K562 (cell line): ENCODE measurements at regions not wholly inside any gene's neighbourhood (a gene's known extent, or its start where the extent isn't known, plus 50 kb on each side); places are given as distances from the start of the nearest gene placed in this dataset.

Experiments
- ATAC-seq: fragments of 200-7000 bp; cut with Tn5 transposase; 3 replicates; pipeline ENCODE4 v1.9.1; 2020; ENCODE audit warnings: moderate library complexity
- BruUV-seq: library from RNA; stranded (reverse); fragments of 400-500 nt; replicated peaks from 2 replicates; lab custom pipeline; 2021; lab: Mats Ljungman, UMichigan
- CTCF ChIA-PET: fragments of 300-600 bp; formaldehyde crosslinking; extraction: SDS; loops from one replicate; lab custom pipeline; 2021; ENCODE audit warnings: low intra/inter-chr PET ratio; lab: Yijun Ruan, JAX
- POLR2A ChIA-PET: fragments of 300-600, 350-650 bp; sonication (Branson Sonifier 250); formaldehyde crosslinking; extraction: SDS; loops from one replicate; lab custom pipeline; 2021; ENCODE audit warnings: antibody characterized with exemption, inconsistent platforms; lab: Yijun Ruan, JAX
- DNase-seq, 4 experiments: peaks; one replicate each; pipeline versions ENCODE4 v3.0.0 to v3.0.0-alpha.2; 2011 to 2018; ENCODE audit warnings: low spot score in 3 of 4, mixed read lengths in 3 of 4; ENCODE audit errors: extremely low read depth in 1 of 4
- FAIRE-seq: peaks from 2 replicates; lab custom pipeline; 2011; peaks lifted over from hg19 to GRCh38; lab: Jason Lieb, UNC
- H2AFZ ChIP-seq: 2 replicates; pipeline ENCODE4 v1.6.0; 2011; ENCODE audit warnings: low read depth, low read length, control low read depth, inconsistent platforms
- H3K27ac ChIP-seq: fragments of 200-600 bp; 3 replicates; pipeline ENCODE4 v1.8.0; 2011; ENCODE audit warnings: low read depth, mild to moderate bottlenecking, control low read depth, inconsistent platforms, low read length, moderate library complexity, mixed read lengths; ENCODE audit errors: extremely low read depth
- H3K27me3 ChIP-seq, 2 experiments: fragments of 300-600 bp in 1 of 2; 2 replicates in 1 of 2; 3 replicates in 1 of 2; pipeline versions ENCODE4 v1.6.0 to v1.8.0; 2011; ENCODE audit warnings: inconsistent platforms in 2 of 2, low read length in 2 of 2, mild to moderate bottlenecking in 1 of 2, mixed read lengths in 1 of 2, moderate library complexity in 1 of 2; ENCODE audit not compliant: control insufficient read depth in 2 of 2, insufficient read depth in 2 of 2
- H3K36me3 ChIP-seq: fragments of 300-600 bp; 3 replicates; pipeline ENCODE4 v1.8.0; 2011; ENCODE audit warnings: mild to moderate bottlenecking, low read length, inconsistent platforms; ENCODE audit not compliant: control insufficient read depth, insufficient read depth
- H3K4me1 ChIP-seq, 2 experiments: fragments of 200-600 bp in 1 of 2; replicated peaks in 1 of 2; 2 replicates in 1 of 2; 3 replicates in 1 of 2; pipeline versions ENCODE4 v1.5.1 to v1.8.0; 2011; ENCODE audit warnings: inconsistent platforms in 2 of 2, low read length in 2 of 2, mild to moderate bottlenecking in 1 of 2, mixed read lengths in 1 of 2, moderate library complexity in 1 of 2; ENCODE audit not compliant: control insufficient read depth in 2 of 2, insufficient read depth in 2 of 2
- H3K4me2 ChIP-seq: 2 replicates; pipeline ENCODE4 v1.6.1; 2011; ENCODE audit warnings: low read length, control low read depth, inconsistent platforms, mixed read lengths; ENCODE audit not compliant: insufficient read depth
- H3K4me3 ChIP-seq: fragments of 200-600 bp; sonication (generic), shearing (Covaris generic); 2 replicates; pipeline ENCODE4 v1.5.1; 2016; ENCODE audit warnings: control low read depth, inconsistent platforms
- H3K79me2 ChIP-seq: fragments of 200-600 bp; 3 replicates; pipeline ENCODE4 v1.8.0; 2011; ENCODE audit warnings: low read length, inconsistent platforms; ENCODE audit not compliant: control insufficient read depth, insufficient read depth
- H3K9ac ChIP-seq, 2 experiments: 2 replicates each; pipeline versions ENCODE4 v1.6.0 to v1.6.1; 2011; ENCODE audit warnings: low read depth in 2 of 2, low read length in 2 of 2, control low read depth in 1 of 2, inconsistent platforms in 1 of 2, mild to moderate bottlenecking in 1 of 2, mixed read lengths in 1 of 2; ENCODE audit not compliant: insufficient read depth in 1 of 2
- H3K9me1 ChIP-seq: one replicate; pipeline ENCODE4 v1.6.0; 2011; ENCODE audit warnings: inconsistent platforms, mild to moderate bottlenecking, low read length, moderate library complexity; ENCODE audit not compliant: control insufficient read depth, insufficient read depth
- H3K9me3 ChIP-seq: replicated peaks from 2 replicates; pipeline ENCODE4 v1.5.1; 2011; ENCODE audit warnings: low read depth, low read length, inconsistent platforms; ENCODE audit not compliant: control insufficient read depth, insufficient read depth
- H4K20me1 ChIP-seq: replicated peaks from 2 replicates; pipeline ENCODE4 v1.6.1; 2011; ENCODE audit warnings: low read length, inconsistent platforms, mixed read lengths; ENCODE audit not compliant: control insufficient read depth, insufficient read depth
- C11orf30 ChIP-seq: fragments of 450-650 bp; IDR thresholded peaks from 2 replicates; pipeline ENCODE4 v1.6.1; 2016; ENCODE audit warnings: low read depth, mild to moderate bottlenecking
- CREB5 ChIP-seq: fragments of 250-450 bp; sonication (Bioruptor Pico); IDR thresholded peaks from 2 replicates; pipeline ENCODE4 v1.5.0; 2020; ENCODE audit warnings: mild to moderate bottlenecking
- ERF ChIP-seq: fragments of 450-650 bp; formaldehyde crosslinking; IDR thresholded peaks from 2 replicates; pipeline ENCODE4 v1.4.0; 2020; ENCODE audit warnings: mild to moderate bottlenecking, mixed read lengths
- ETV1 ChIP-seq: fragments of 450-650 bp; conservative IDR thresholded peaks from 2 replicates; pipeline ENCODE4 v1.6.1; 2016; ENCODE audit warnings: missing genetic modification characterization, control low read depth, low read depth, missing compliant biosample characterization
- FOXJ2 ChIP-seq: fragments of 200-800 bp; sonication (Bioruptor generic); IDR thresholded peaks from 2 replicates; pipeline ENCODE4 v1.6.1; 2016; ENCODE audit warnings: missing genetic modification characterization, missing compliant biosample characterization
- GTF2B ChIP-seq: IDR thresholded peaks from 2 replicates; pipeline ENCODE4 v1.6.1; 2011; ENCODE audit not compliant: insufficient read length; ENCODE audit errors: extremely low read depth
- GTF3C2 ChIP-seq: IDR thresholded peaks from 3 replicates; pipeline ENCODE4 v1.6.1; 2011; ENCODE audit warnings: borderline replicate concordance, mild to moderate bottlenecking, moderate library complexity; ENCODE audit not compliant: insufficient read length; ENCODE audit errors: extremely low read depth
- JUNB ChIP-seq: fragments of 450-650 bp; formaldehyde crosslinking; conservative IDR thresholded peaks from 2 replicates; pipeline ENCODE4 v1.4.0; 2020; ENCODE audit warnings: mild to moderate bottlenecking
- PATZ1 ChIP-seq: fragments of 250-450 bp; sonication (Bioruptor Pico); IDR thresholded peaks from 2 replicates; pipeline ENCODE4 v1.5.0; 2020; ENCODE audit warnings: mild to moderate bottlenecking, borderline replicate concordance
- POLR2G ChIP-seq: fragments of 200-400 bp; formaldehyde crosslinking; IDR thresholded peaks from 2 replicates; pipeline ENCODE4 v1.6.1; 2017; ENCODE audit warnings: low read depth, mild to moderate bottlenecking, antibody characterized with exemption, low read length, moderate library complexity
- SNIP1 ChIP-seq: fragments of 450-650 bp; IDR thresholded peaks from 2 replicates; pipeline ENCODE4 v1.7.1; 2017; ENCODE audit warnings: low read depth, mild to moderate bottlenecking
- ZNF134 ChIP-seq: fragments of 250-450 bp; sonication (Bioruptor Pico); conservative IDR thresholded peaks from 2 replicates; pipeline ENCODE4 v1.4.0; 2020
- ZZZ3 ChIP-seq: fragments of 450-650 bp; IDR thresholded peaks from 2 replicates; pipeline ENCODE4 v1.6.1; 2016; ENCODE audit warnings: antibody characterized with exemption, mild to moderate bottlenecking, moderate library complexity
- WGBS: fragments of 100-300 bp; shearing (Covaris generic); methylation state at CpG from one replicate; pipeline ENCODE4 v1.1.6; 2016; ENCODE audit warnings: low coverage, mixed read lengths; ENCODE audit not compliant: insufficient coverage; ENCODE audit errors: missing lambda C conversion rate; 5-methylcytosine and 5-hydroxymethylcytosine counted together
- in situ Hi-C: fragments of 300-500 bp; cut with MboI; formaldehyde crosslinking; loops from 4 replicates; pipeline ENCODE4 v1.15.0; 2018; ENCODE audit warnings: inconsistent platforms, mixed read lengths
- intact Hi-C: fragments of 100-400 bp; cut with micrococcal nuclease; formaldehyde crosslinking; loops from 2 replicates; pipeline ENCODE4 v1.14.2; 2022

- CTCF ChIA-PET = no interaction called here
- Histone ChIP-seq H3K4me1 (no peaks in the 10 kb centered on the region), H2AFZ (no peak overlapping the region), H3K79me2 (no peaks in the 10 kb centered on the region), H4K20me1 (no peaks in the 10 kb centered on the region), H3K27me3 (no peaks in the 10 kb centered on the region), H3K9me1 (no peaks in the 10 kb centered on the region), H3K36me3 (no peaks in the 10 kb centered on the region), H3K27ac (no peak overlapping the region), H3K9me3 (no peaks in the 10 kb centered on the region; the same call in 1 of the 2 replicates), H3K4me3 (no peak overlapping the region), H3K4me2 (no peak overlapping the region), H3K9ac (no peak overlapping the region)
- 0% methylated on average over 1 of the region's 1 CpG for WGBS
- ATAC-seq (no peak), DNase-seq (no peak), FAIRE-seq (no peak)
- in situ Hi-C loops (no loop called here), intact Hi-C loops (no loop called here)
- POLR2A ChIA-PET = no interaction called here
- no TSS peak for BruUV-seq
- no peak for TF ChIP-seq PATZ1
- no peak for TF ChIP-seq SNIP1
- TF ChIP-seq POLR2G = no peak
- TF ChIP-seq GTF3C2 = no peak
- no peak for TF ChIP-seq ETV1 (tag)
- no peak for TF ChIP-seq ZZZ3
- TF ChIP-seq ERF (CRISPR knock-in tag) = no peak
- TF ChIP-seq GTF2B = no peak
- no peak for TF ChIP-seq C11orf30
- no peak for TF ChIP-seq CREB5 (CRISPR knock-in tag)
- TF ChIP-seq JUNB = no peak
- no peak for TF ChIP-seq FOXJ2 (tag)
- TF ChIP-seq ZNF134 (CRISPR knock-in tag) = no peak
Measured at GRCh38 chr5:110852541-110852940, 113.7 kb downstream of the SLC25A46 start.
